Endothelial cell of umbilical vein (primary cell): ENCODE measurements at regions not wholly inside any gene's neighbourhood (a gene's known extent, or its start where the extent isn't known, plus 50 kb on each side); places are given as distances from the start of the nearest gene placed in this dataset.

Source experiments
- BruUV-seq: library from RNA; stranded (reverse); fragments of 400-500 nt; replicated peaks from 2 replicates; lab custom pipeline; 2021; lab: Mats Ljungman, UMichigan
- CTCF ChIA-PET: fragments of 300-600, 350-600 bp; sonication (Branson Sonifier 250); formaldehyde crosslinking; loops from one replicate; lab custom pipeline; 2021; ENCODE audit warnings: antibody characterized with exemption, inconsistent platforms; lab: Charles Lee
- POLR2A ChIA-PET: fragments of 300-600, 350-600 bp; sonication (Branson Sonifier 250); formaldehyde crosslinking; loops from one replicate; lab custom pipeline; 2021; ENCODE audit warnings: antibody characterized with exemption, inconsistent platforms; lab: Charles Lee
- DNase-seq: peaks from one replicate; pipeline ENCODE4 v3.0.0-alpha.2; 2011; ENCODE audit warnings: low read depth, low spot score
- FAIRE-seq: peaks from 2 replicates; lab custom pipeline; 2011; peaks lifted over from hg19 to GRCh38; lab: Jason Lieb, UNC
- H2AFZ ChIP-seq: 2 replicates; pipeline ENCODE4 v1.6.0; 2012; ENCODE audit warnings: low read depth, low read length, control low read depth, inconsistent platforms
- H3K27ac ChIP-seq: 2 replicates; pipeline ENCODE4 v1.5.1; 2011; ENCODE audit warnings: low read depth, mild to moderate bottlenecking, control low read depth, low read length, moderate library complexity; ENCODE audit not compliant: insufficient read depth
- H3K27me3 ChIP-seq, 2 experiments: 2 replicates each; pipeline versions ENCODE4 v1.6.0 to v1.6.1; 2011; ENCODE audit warnings: low read length in 2 of 2, mixed read lengths in 1 of 2; ENCODE audit not compliant: control insufficient read depth in 2 of 2, insufficient read depth in 2 of 2
- H3K36me3 ChIP-seq, 2 experiments: 2 replicates in 1 of 2; 3 replicates in 1 of 2; pipeline ENCODE4 v1.5.1; 2011; ENCODE audit warnings: low read length in 2 of 2, mild to moderate bottlenecking in 1 of 2, moderate library complexity in 1 of 2; ENCODE audit not compliant: control insufficient read depth in 2 of 2, insufficient read depth in 2 of 2; ENCODE audit errors: extremely low read depth in 1 of 2
- H3K4me1 ChIP-seq: 3 replicates; pipeline ENCODE4 v1.5.1; 2011; ENCODE audit warnings: mild to moderate bottlenecking, low read length; ENCODE audit not compliant: control insufficient read depth, insufficient read depth; ENCODE audit errors: extremely low read depth
- H3K4me2 ChIP-seq: 2 replicates; pipeline ENCODE4 v1.6.1; 2011; ENCODE audit warnings: low read length, control low read depth, mixed read lengths; ENCODE audit not compliant: insufficient read depth
- H3K4me3 ChIP-seq, 3 experiments: fragments of 200-600 bp in 1 of 3; sonication (generic), shearing (Covaris generic) in 1 of 3; replicated peaks in 1 of 3; 2 replicates each; pipeline ENCODE4 v1.5.1; 2011 to 2016; ENCODE audit warnings: control low read depth in 3 of 3, low read length in 3 of 3, mild to moderate bottlenecking in 2 of 3, inconsistent platforms in 1 of 3, low read depth in 1 of 3, moderate library complexity in 1 of 3; ENCODE audit not compliant: insufficient read depth in 1 of 3
- H3K79me2 ChIP-seq: 2 replicates; pipeline ENCODE4 v1.6.0; 2012; ENCODE audit warnings: low read length, inconsistent platforms; ENCODE audit not compliant: control insufficient read depth, insufficient read depth
- H3K9ac ChIP-seq: replicated peaks from 2 replicates; pipeline ENCODE3; 2011; ENCODE audit warnings: low read length, control low read depth; ENCODE audit not compliant: insufficient read depth; ENCODE audit errors: extremely low read depth
- H3K9me1 ChIP-seq: replicated peaks from 3 replicates; pipeline ENCODE4 v1.6.0; 2011; ENCODE audit warnings: mild to moderate bottlenecking, low read length; ENCODE audit not compliant: control insufficient read depth, insufficient read depth; ENCODE audit errors: extremely low read depth
- H3K9me3 ChIP-seq: replicated peaks from 2 replicates; pipeline ENCODE4 v1.5.1; 2012; ENCODE audit warnings: low read length, inconsistent platforms; ENCODE audit not compliant: control insufficient read depth, insufficient read depth
- H4K20me1 ChIP-seq: replicated peaks from 2 replicates; pipeline ENCODE3; 2011; ENCODE audit warnings: mild to moderate bottlenecking, low read length; ENCODE audit not compliant: control insufficient read depth, insufficient read depth; ENCODE audit errors: extremely low read depth
- CTCF ChIP-seq, 2 donors: IDR thresholded peaks; 1 replicate in 1 of 2; 2 replicates in 1 of 2; pipeline ENCODE4 v1.5.1; 2011; ENCODE audit warnings: low read length in 2 of 2, mild to moderate bottlenecking in 2 of 2, moderate library complexity in 2 of 2, control low read depth in 1 of 2, inconsistent platforms in 1 of 2, low read depth in 1 of 2; ENCODE audit not compliant: insufficient read depth in 1 of 2; ENCODE audit errors: extremely low read depth in 1 of 2
- EZH2 ChIP-seq: IDR thresholded peaks from 2 replicates; pipeline ENCODE4 v1.6.1; 2012; ENCODE audit warnings: borderline replicate concordance, low read depth, mild to moderate bottlenecking, moderate library complexity, low read length, inconsistent platforms; ENCODE audit not compliant: severe bottlenecking
- FOS ChIP-seq: IDR thresholded peaks from 2 replicates; pipeline ENCODE4 v1.6.1; 2011; ENCODE audit warnings: mild to moderate bottlenecking, low read length, moderate library complexity, borderline replicate concordance; ENCODE audit not compliant: insufficient read depth
- GATA2 ChIP-seq: IDR thresholded peaks from 2 replicates; pipeline ENCODE4 v1.7.0; 2011; ENCODE audit warnings: low read depth, mild to moderate bottlenecking, moderate library complexity, mixed read lengths, low read length; ENCODE audit not compliant: insufficient read length, insufficient read depth
- JUN ChIP-seq: IDR thresholded peaks from 2 replicates; pipeline ENCODE4 v1.6.1; 2011; ENCODE audit warnings: borderline replicate concordance, low read depth; ENCODE audit not compliant: insufficient read length, insufficient read depth
- MAX ChIP-seq: IDR thresholded peaks from 2 replicates; pipeline ENCODE4 v1.6.1; 2011; ENCODE audit not compliant: insufficient read depth, insufficient read length
- MYC ChIP-seq: IDR thresholded peaks from one replicate; pipeline ENCODE4 v1.6.1; 2011; ENCODE audit warnings: mild to moderate bottlenecking, low read depth, low read length
- POLR2A ChIP-seq: IDR thresholded peaks from 2 replicates; pipeline ENCODE4 v1.6.1; 2012; ENCODE audit warnings: low read depth, mild to moderate bottlenecking, control low read depth, low read length
- POLR2AphosphoS5 ChIP-seq: IDR thresholded peaks from 2 replicates; pipeline ENCODE4 v1.6.1; 2012; ENCODE audit warnings: low read depth, mild to moderate bottlenecking, control low read depth, low read length, moderate library complexity; ENCODE audit not compliant: insufficient read depth
- dilution Hi-C: fragments of 300-500 bp; cut with MboI; formaldehyde crosslinking; loops from one replicate; pipeline ENCODE4 v1.15.0; 2019; ENCODE audit warnings: low sequenced_read_pairs; ENCODE audit not compliant: extremely low pct_ligation_motif_present
- intact Hi-C: fragments of 100-400 bp; cut with micrococcal nuclease; formaldehyde crosslinking; loops from one replicate; pipeline ENCODE4 v1.10.0; 2022

- FAIRE-seq (no peak), DNase-seq (no peak)
- H3K27me3 ChIP-seq, result no peaks in the 10 kb centered on the region
- no peak overlapping the region for H2AFZ ChIP-seq
- no peak overlapping the region for H3K27ac ChIP-seq
- H3K9ac ChIP-seq, result no peak overlapping the region
- H3K4me1 ChIP-seq, result no peaks in the 10 kb centered on the region
- no peak overlapping the region for H3K4me2 ChIP-seq
- CTCF ChIA-PET, result no interaction called here
- dilution Hi-C loops, result no loop called here
- intact Hi-C loops, result no loop called here
- BruUV-seq, result no TSS peak
- H3K4me3 ChIP-seq, result no peak overlapping the region
- TF ChIP-seq GATA2 (no peak), MYC (no peak), CTCF (IDR thresholded peaks at IDR 0.05; ENCODE audit: extremely low read depth in 1 of 2, insufficient read depth in 1 of 2, low read depth in 1 of 2, low read length in 2 of 2) (no peak), POLR2A (no peak)
- H3K9me3 ChIP-seq, result no peaks in the 10 kb centered on the region
- no peaks in the 10 kb centered on the region for H3K36me3 ChIP-seq
- H4K20me1 ChIP-seq, result no peaks in the 10 kb centered on the region
- POLR2A ChIA-PET, result no interaction called here
- no peaks in the 10 kb centered on the region for H3K9me1 ChIP-seq
- H3K79me2 ChIP-seq, result no peaks in the 10 kb centered on the region
These were observed 633.4 kb downstream of the DSC3 start for GRCh38 chr18:30409120-30409519.

GRCh38 chr18:30406728-30407127 is 635.8 kb downstream of the DSC3 start:
- no peaks in the 10 kb centered on the region for H3K27me3 ChIP-seq
- no peak overlapping the region for H3K4me3 ChIP-seq
- H2AFZ ChIP-seq, result no peak overlapping the region
- no peaks in the 10 kb centered on the region for H3K4me1 ChIP-seq
- TF ChIP-seq JUN (no peak), GATA2 (no peak), MAX (no peak), EZH2 (no peak), FOS (no peak), MYC (no peak), CTCF (IDR thresholded peaks at IDR 0.05; ENCODE audit: extremely low read depth in 1 of 2, insufficient read depth in 1 of 2, low read depth in 1 of 2, low read length in 2 of 2) (no peak), POLR2AphosphoS5 (no peak), POLR2A (no peak)
- H3K9ac ChIP-seq, result no peak overlapping the region
- no peaks in the 10 kb centered on the region for H3K79me2 ChIP-seq
- no peaks in the 10 kb centered on the region for H3K9me3 ChIP-seq
- intact Hi-C loops, result no loop called here
- DNase-seq, result no peak
- no peaks in the 10 kb centered on the region for H3K36me3 ChIP-seq
- H3K9me1 ChIP-seq, result no peaks in the 10 kb centered on the region
- dilution Hi-C loops, result no loop called here
- POLR2A ChIA-PET, result no interaction called here
- H3K4me2 ChIP-seq, result no peak overlapping the region
- no peak overlapping the region for H3K27ac ChIP-seq
- no peak for FAIRE-seq
- no peaks in the 10 kb centered on the region for H4K20me1 ChIP-seq
- BruUV-seq, result no TSS peak
- CTCF ChIA-PET, result no interaction called here
